GM23248 (cell line): ENCODE measurements at regions not wholly inside any gene's neighbourhood (a gene's known extent, or its start where the extent isn't known, plus 50 kb on each side); places are given as distances from the start of the nearest gene placed in this dataset.

Experiments used
- DNase-seq: peaks from one replicate; pipeline ENCODE4 v3.0.0-alpha.2; 2015
- H2AFZ ChIP-seq: fragments of 200-600 bp; sonication (generic); 2 replicates; pipeline ENCODE4 v1.6.1; 2016; ENCODE audit warnings: antibody characterized with exemption
- H3F3A ChIP-seq: fragments of 200-600 bp; sonication (generic); 2 replicates; pipeline ENCODE4 v1.6.1; 2016; ENCODE audit warnings: mild to moderate bottlenecking, antibody characterized with exemption, mixed run types; ENCODE audit not compliant: insufficient read depth
- H3K27ac ChIP-seq: fragments of 200-600 bp; sonication (generic); 2 replicates; pipeline ENCODE4 v1.5.1; 2016; ENCODE audit warnings: mild to moderate bottlenecking
- H3K27me3 ChIP-seq: fragments of 200-600 bp; sonication (generic); replicated peaks from 2 replicates; pipeline ENCODE4 v1.6.1; 2016; ENCODE audit warnings: mild to moderate bottlenecking; ENCODE audit not compliant: insufficient read depth
- H3K36me3 ChIP-seq: fragments of 200-600 bp; sonication (generic); 2 replicates; pipeline ENCODE4 v1.6.1; 2016; ENCODE audit warnings: low read depth, mild to moderate bottlenecking
- H3K4me1 ChIP-seq: fragments of 200-600 bp; sonication (generic); 2 replicates; pipeline ENCODE4 v1.6.1; 2016; ENCODE audit warnings: mild to moderate bottlenecking; ENCODE audit not compliant: insufficient read depth
- H3K4me2 ChIP-seq: fragments of 200-600 bp; sonication (generic); one replicate; pipeline ENCODE4 v1.6.1; 2016; ENCODE audit warnings: mild to moderate bottlenecking; ENCODE audit not compliant: unreplicated experiment
- H3K4me3 ChIP-seq: fragments of 200-600 bp; sonication (generic); 2 replicates; pipeline ENCODE4 v1.5.1; 2016; ENCODE audit warnings: mild to moderate bottlenecking
- H3K79me2 ChIP-seq: fragments of 200-600 bp; sonication (generic); 2 replicates; pipeline ENCODE4 v1.6.1; 2016; ENCODE audit warnings: mild to moderate bottlenecking; ENCODE audit not compliant: insufficient read depth
- H3K9ac ChIP-seq: fragments of 200-600 bp; sonication (generic); 2 replicates; pipeline ENCODE4 v1.6.1; 2016; ENCODE audit warnings: mild to moderate bottlenecking
- H3K9me2 ChIP-seq: fragments of 200-600 bp; sonication (generic); 2 replicates; pipeline ENCODE4 v1.6.1; 2016; ENCODE audit warnings: mixed run types, mild to moderate bottlenecking, moderate library complexity; ENCODE audit not compliant: insufficient read depth
- H3K9me3 ChIP-seq: fragments of 200-600 bp; sonication (generic); one replicate; pipeline ENCODE4 v1.6.1; 2017; ENCODE audit warnings: low read depth
- H4K20me1 ChIP-seq: fragments of 200-600 bp; sonication (generic); 2 replicates; pipeline ENCODE4 v1.6.0; 2016; ENCODE audit not compliant: insufficient read depth
- EZH2 ChIP-seq: fragments of 200-600 bp; sonication (generic); IDR thresholded peaks from 2 replicates; pipeline ENCODE4 v1.6.1; 2018; ENCODE audit warnings: antibody characterized with exemption, mild to moderate bottlenecking; ENCODE audit not compliant: insufficient read depth, poor library complexity, severe bottlenecking
- EZH2phosphoT487 ChIP-seq: fragments of 200-600 bp; sonication (generic); IDR thresholded peaks from 2 replicates; pipeline ENCODE4 v1.6.1; 2018; ENCODE audit warnings: antibody characterized with exemption, moderate library complexity, mild to moderate bottlenecking, low read depth; ENCODE audit not compliant: insufficient read depth
- WGBS, 2 experiments: methylation state at CpG; one replicate each; pipeline ENCODE4 v1.1.6; 2015 to 2017; ENCODE audit warnings: low lambda C conversion rate in 2 of 2, low coverage in 1 of 2; ENCODE audit errors: missing lambda C conversion rate in 2 of 2; 5-methylcytosine and 5-hydroxymethylcytosine counted together
- in situ Hi-C: fragments of 300-500 bp; cut with MboI; formaldehyde crosslinking; loops from 2 replicates; pipeline ENCODE4 v1.15.0; 2020

GRCh38 chr18:24817587-24818371 is 357.3 kb downstream of the HRH4 start:
- Histone ChIP-seq H4K20me1 (no peaks in the 10 kb centered on the region), H3K9ac (no peak overlapping the region), H3K27ac (no peak overlapping the region), H3K27me3 (peaks cover 9% of the 10 kb centered on the region; the same call in 1 of the 2 replicates), H3K4me1 (no peaks in the 10 kb centered on the region), H3K4me2 (no peak overlapping the region), H3F3A (no peaks in the 10 kb centered on the region), H2AFZ (no peak overlapping the region), H3K4me3 (no peak overlapping the region), H3K9me2 (no peaks in the 10 kb centered on the region), H3K36me3 (no peaks in the 10 kb centered on the region), H3K79me2 (no peaks in the 10 kb centered on the region), H3K9me3 (no peaks in the 10 kb centered on the region)
- TF ChIP-seq EZH2phosphoT487 = no peak
- no peak for TF ChIP-seq EZH2
- in situ Hi-C loops = no loop called here
- 60 to 63% methylated on average over 9 of the region's 9 CpGs for WGBS, 2 experiments
- no peak for DNase-seq

- Histone ChIP-seq H3K9me2 (no peaks in the 10 kb centered on the region), H3K27me3 (peaks cover 9% of the 10 kb centered on the region; the same call in 1 of the 2 replicates), H4K20me1 (no peaks in the 10 kb centered on the region), H3K36me3 (no peaks in the 10 kb centered on the region), H3F3A (no peaks in the 10 kb centered on the region), H3K4me1 (no peaks in the 10 kb centered on the region), H3K4me2 (no peak overlapping the region), H3K9ac (no peak overlapping the region), H3K79me2 (no peaks in the 10 kb centered on the region), H3K9me3 (no peaks in the 10 kb centered on the region), H2AFZ (no peak overlapping the region), H3K27ac (no peak overlapping the region), H3K4me3 (no peak overlapping the region)
- 48 to 55% methylated on average over 6 of the region's 6 CpGs for WGBS, 2 experiments
- in situ Hi-C loops = no loop called here
- TF ChIP-seq EZH2phosphoT487 (no peak), EZH2 (no peak)
- no peak for DNase-seq
These were observed 358.0 kb downstream of the HRH4 start for GRCh38 chr18:24818441-24818840.

GRCh38 chr18:24819141-24819890 is 358.9 kb downstream of the HRH4 start:
- Histone ChIP-seq H3K27me3 (peaks cover 9% of the 10 kb centered on the region; the same call in 1 of the 2 replicates), H3K27ac (no peak overlapping the region), H3K36me3 (no peaks in the 10 kb centered on the region), H3K79me2 (no peaks in the 10 kb centered on the region), H3K4me1 (no peaks in the 10 kb centered on the region), H3K4me2 (no peak overlapping the region), H4K20me1 (no peaks in the 10 kb centered on the region), H3F3A (no peaks in the 10 kb centered on the region), H3K9me3 (no peaks in the 10 kb centered on the region), H3K9me2 (no peaks in the 10 kb centered on the region), H3K9ac (no peak overlapping the region), H3K4me3 (no peak overlapping the region), H2AFZ (no peak overlapping the region)
- no peak for DNase-seq
- in situ Hi-C loops = no loop called here
- 77 to 81% methylated on average over 7 of the region's 7 CpGs for WGBS, 2 experiments
- TF ChIP-seq EZH2 = no peak
- TF ChIP-seq EZH2phosphoT487 = no peak

GRCh38 chr18:24825397-24825796 is 365.0 kb downstream of the HRH4 start:
- no peak overlapping the region for H3K4me2 ChIP-seq
- H3K9me2 ChIP-seq = no peaks in the 10 kb centered on the region
- H3K4me3 ChIP-seq = no peak overlapping the region
- H3K9ac ChIP-seq = no peak overlapping the region
- no peaks in the 10 kb centered on the region for H4K20me1 ChIP-seq
- no peak for DNase-seq
- H3K79me2 ChIP-seq = no peaks in the 10 kb centered on the region
- H3K27ac ChIP-seq = no peak overlapping the region
- TF ChIP-seq EZH2 = no peak
- TF ChIP-seq EZH2phosphoT487 = no peak
- H3K36me3 ChIP-seq = no peaks in the 10 kb centered on the region
- WGBS, 2 experiments = 81 to 83% methylated on average over 1 of the region's 1 CpG
- H3K4me1 ChIP-seq = peaks cover 8% of the 10 kb centered on the region; the same call in 1 of the 2 replicates
- no peak overlapping the region for H2AFZ ChIP-seq
- no peaks in the 10 kb centered on the region for H3K9me3 ChIP-seq
- in situ Hi-C loops = no loop called here
- H3F3A ChIP-seq = peaks cover 3% of the 10 kb centered on the region; the same call in 1 of the 2 replicates
- H3K27me3 ChIP-seq = peaks cover 14% of the 10 kb centered on the region
